Endodermal cell (in vitro differentiated cells): ENCODE measurements at regions not wholly inside any gene's neighbourhood (a gene's known extent, or its start where the extent isn't known, plus 50 kb on each side); places are given as distances from the start of the nearest gene placed in this dataset.

ENCODE experiments used
- DNase-seq: peaks from one replicate; pipeline ENCODE4 v3.0.0-alpha.2; 2017
- H3K27ac ChIP-seq: 2 replicates; pipeline ENCODE4 v1.5.1; 2013; ENCODE audit warnings: mild to moderate bottlenecking, low read depth, low read length, moderate library complexity
- H3K27me3 ChIP-seq: 2 replicates; pipeline ENCODE4 v1.6.1; 2013; ENCODE audit warnings: mild to moderate bottlenecking, low read length, moderate library complexity; ENCODE audit not compliant: insufficient read depth, control insufficient read depth, poor library complexity, severe bottlenecking
- H3K36me3 ChIP-seq: 2 replicates; pipeline ENCODE4 v1.7.0; 2013; ENCODE audit warnings: mild to moderate bottlenecking, low read length, moderate library complexity; ENCODE audit not compliant: control insufficient read depth, insufficient read depth
- H3K4me1 ChIP-seq: one replicate; pipeline ENCODE4 v1.7.0; 2013; ENCODE audit warnings: low read length; ENCODE audit not compliant: control insufficient read depth, insufficient read depth
- H3K4me3 ChIP-seq: 2 replicates; pipeline ENCODE4 v1.5.1; 2013; ENCODE audit warnings: mild to moderate bottlenecking, low read length, moderate library complexity
- H3K9ac ChIP-seq: 2 replicates; pipeline ENCODE4 v1.6.1; 2013; ENCODE audit warnings: mild to moderate bottlenecking, low read length, moderate library complexity; ENCODE audit not compliant: poor library complexity, severe bottlenecking; ENCODE audit errors: extremely low read depth
- H3K9me3 ChIP-seq: 2 replicates; pipeline ENCODE4 v1.6.1; 2013; ENCODE audit warnings: mild to moderate bottlenecking, low read length, moderate library complexity; ENCODE audit not compliant: control insufficient read depth
- H3K27ac Mint-ChIP-seq: 2 replicates; pipeline ENCODE4 v1.8.0; 2020; ENCODE audit warnings: mixed read lengths
- H3K27me3 Mint-ChIP-seq: 2 replicates; pipeline ENCODE4 v1.8.0; 2021; ENCODE audit warnings: mild to moderate bottlenecking, mixed read lengths; ENCODE audit not compliant: insufficient read depth
- H3K36me3 Mint-ChIP-seq: 2 replicates; pipeline ENCODE4 v1.8.0; 2020; ENCODE audit warnings: low read depth, mixed read lengths
- H3K4me1 Mint-ChIP-seq: 2 replicates; pipeline ENCODE4 v1.8.0; 2020; ENCODE audit warnings: mixed read lengths
- H3K4me3 Mint-ChIP-seq: 2 replicates; pipeline ENCODE4 v1.8.0; 2020; ENCODE audit warnings: mild to moderate bottlenecking, moderate library complexity, mixed read lengths
- H3K9me3 Mint-ChIP-seq: 2 replicates; pipeline ENCODE4 v1.8.0; 2020; ENCODE audit warnings: mild to moderate bottlenecking, mixed read lengths
- CTCF ChIP-seq: fragments of 200-600 bp; sonication (generic); conservative IDR thresholded peaks from 2 replicates; pipeline ENCODE4 v1.5.0; 2021; ENCODE audit warnings: antibody characterized with exemption, mild to moderate bottlenecking
- WGBS, 2 experiments: methylation state at CpG; one replicate each; pipeline versions ENCODE4 v1.1.5 to v1.1.7; 2013; ENCODE audit warnings: missing lambda C conversion rate in 2 of 2, mixed read lengths in 1 of 2; ENCODE audit not compliant: insufficient coverage in 1 of 2, insufficient read length in 1 of 2; 5-methylcytosine and 5-hydroxymethylcytosine counted together

- Mint-ChIP-seq H3K27me3 (no peaks in the 10 kb centered on the region), H3K36me3 (no peaks in the 10 kb centered on the region), H3K4me3 (no peak overlapping the region), H3K4me1 (peaks cover 6% of the 10 kb centered on the region), H3K9me3 (no peaks in the 10 kb centered on the region), H3K27ac (no peak overlapping the region)
- Histone ChIP-seq H3K27ac (no peak overlapping the region), H3K9me3 (no peaks in the 10 kb centered on the region), H3K9ac (no peak overlapping the region), H3K4me3 (no peak overlapping the region), H3K27me3 (no peaks in the 10 kb centered on the region), H3K4me1 (no peaks in the 10 kb centered on the region), H3K36me3 (no peaks in the 10 kb centered on the region)
- 85% methylated on average over 8 of the region's 8 CpGs for WGBS, 2 experiments
- DNase-seq, result no peak
- TF ChIP-seq CTCF, result no peak
Observed at GRCh38 chr17:79411419-79411818, 199.4 kb downstream of the RBFOX3 start.

- Histone ChIP-seq H3K4me3 (no peak overlapping the region), H3K4me1 (no peaks in the 10 kb centered on the region), H3K27ac (no peak overlapping the region), H3K36me3 (no peaks in the 10 kb centered on the region), H3K9me3 (no peaks in the 10 kb centered on the region), H3K9ac (no peak overlapping the region), H3K27me3 (no peaks in the 10 kb centered on the region)
- H3K36me3 Mint-ChIP-seq, result no peaks in the 10 kb centered on the region
- TF ChIP-seq CTCF, result no peak
- H3K27ac Mint-ChIP-seq, result no peak overlapping the region
- H3K4me3 Mint-ChIP-seq, result no peak overlapping the region
- WGBS, 2 experiments, result 86 to 90% methylated on average over 9 of the region's 9 CpGs
- peaks cover 2% of the 10 kb centered on the region for H3K27me3 Mint-ChIP-seq
- H3K4me1 Mint-ChIP-seq, result peaks cover 6% of the 10 kb centered on the region
- DNase-seq, result no peak
- H3K9me3 Mint-ChIP-seq, result no peaks in the 10 kb centered on the region
Observed at GRCh38 chr17:79410681-79411080, 200.2 kb downstream of the RBFOX3 start.

- DNase-seq, result no peak
- H3K36me3 ChIP-seq, result no peaks in the 10 kb centered on the region
- Mint-ChIP-seq H3K4me1 (peaks cover 4% of the 10 kb centered on the region), H3K27ac (no peak overlapping the region), H3K4me3 (no peak overlapping the region), H3K9me3 (no peaks in the 10 kb centered on the region), H3K36me3 (no peaks in the 10 kb centered on the region), H3K27me3 (peaks cover 10% of the 10 kb centered on the region)
- no peak overlapping the region for H3K27ac ChIP-seq
- H3K9me3 ChIP-seq, result no peaks in the 10 kb centered on the region
- H3K4me3 ChIP-seq, result no peak overlapping the region
- no peaks in the 10 kb centered on the region for H3K27me3 ChIP-seq
- H3K4me1 ChIP-seq, result no peaks in the 10 kb centered on the region
- no peak for TF ChIP-seq CTCF
- no peak overlapping the region for H3K9ac ChIP-seq
- 87 to 90% methylated on average over 7 to 11 of the region's 11 CpGs for WGBS, 2 experiments
Observed at GRCh38 chr17:79408251-79408650, 202.6 kb downstream of the RBFOX3 start.
